Dermis blood vessel endothelial cell (primary cell): ENCODE measurements at regions not wholly inside any gene's neighbourhood (a gene's known extent, or its start where the extent isn't known, plus 50 kb on each side); places are given as distances from the start of the nearest gene placed in this dataset.

Experiments
- DNase-seq: peaks from one replicate; pipeline ENCODE4 v3.0.0; 2010

GRCh38 chr5:84599964-84600363 is 215.3 kb upstream of the EDIL3 start:
- no peak for DNase-seq

DNA sequence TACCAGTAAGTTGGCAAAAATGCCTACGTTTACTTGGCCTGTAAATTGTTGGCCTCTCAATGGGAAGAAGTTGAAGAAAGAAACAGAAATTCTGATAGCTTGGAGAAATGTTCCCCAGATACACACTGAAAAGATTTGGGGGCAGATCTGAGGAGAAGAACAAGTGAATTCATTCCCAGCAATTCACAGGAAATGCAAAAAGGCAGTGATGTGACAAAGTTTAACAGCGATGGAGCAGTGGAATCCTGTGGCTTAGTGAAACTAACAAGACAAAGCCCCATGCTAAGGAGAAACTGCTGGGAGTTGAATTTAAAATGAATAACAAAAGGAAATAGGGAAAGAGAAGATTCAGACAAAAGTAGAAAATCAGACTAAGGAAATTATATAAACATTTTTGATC is 213.2 kb upstream of the EDIL3 start:
- no peak for DNase-seq

- no peak for DNase-seq
Measured at GRCh38 chr5:84590629-84591028, 205.9 kb upstream of the EDIL3 start.

DNA sequence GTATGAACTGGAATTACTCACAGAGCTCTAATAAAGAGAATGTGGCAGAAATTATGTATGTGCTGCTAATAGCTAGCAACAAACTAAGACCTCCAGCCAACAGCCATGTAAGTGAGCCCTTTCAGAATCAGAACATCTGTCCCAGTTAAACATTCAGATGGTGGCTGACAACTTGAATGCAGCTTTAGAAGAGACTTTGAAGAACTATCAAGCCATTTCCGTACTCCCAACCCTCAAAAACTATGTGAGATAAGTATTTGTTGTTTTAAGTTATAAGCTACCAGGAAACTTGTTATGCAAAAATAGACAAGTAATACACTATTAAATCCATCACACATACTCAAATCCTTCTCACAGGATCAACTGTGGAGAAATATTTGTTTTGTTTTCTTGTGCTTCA is 205.2 kb upstream of the EDIL3 start:
- no peak for DNase-seq

GRCh38 chr5:84585218-84585617 is 200.5 kb upstream of the EDIL3 start:
- no peak for DNase-seq

- no peak for DNase-seq
Measured at GRCh38 chr5:84578226-84578625, 193.5 kb upstream of the EDIL3 start.

DNA sequence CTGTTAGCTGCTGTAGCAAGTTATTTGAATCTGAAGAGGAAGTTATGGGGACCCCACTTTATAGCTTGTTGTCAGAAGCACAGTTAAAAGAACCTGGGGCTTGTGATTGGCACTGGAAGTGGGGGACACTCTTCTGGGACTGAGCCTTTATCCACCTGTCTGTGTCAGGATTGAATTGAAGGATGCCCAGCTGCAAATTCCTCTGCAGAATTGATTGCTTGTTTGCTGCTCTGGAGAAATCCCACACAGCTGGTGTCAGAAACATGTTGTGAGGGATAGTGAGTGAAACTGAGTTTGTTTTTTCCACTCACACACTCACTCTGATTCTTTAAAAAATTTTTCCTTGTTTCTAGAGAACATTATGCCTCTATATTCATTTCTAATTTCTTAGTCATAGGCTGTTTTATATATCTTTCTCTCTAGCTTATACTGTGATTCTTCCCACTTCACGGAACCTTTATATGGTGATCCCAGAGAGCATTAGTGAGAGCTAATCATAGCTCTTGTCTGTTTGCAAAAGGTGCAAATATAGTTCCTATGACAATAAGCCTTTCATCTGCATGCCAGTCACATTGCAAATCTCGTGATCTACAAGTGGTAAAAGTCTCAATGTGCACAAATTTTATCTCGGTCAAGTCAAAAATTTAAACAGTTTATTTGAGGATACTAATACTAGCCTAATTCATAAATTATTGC is 188.5 kb upstream of the EDIL3 start:
- DNase-seq: no peak

GRCh38 chr5:84569307-84569706 is 184.6 kb upstream of the EDIL3 start:
- DNase-seq: no peak

GRCh38 chr5:84568171-84568570 is 183.5 kb upstream of the EDIL3 start:
- DNase-seq: no peak

- DNase-seq: no peak
Measured at GRCh38 chr5:84565866-84566265, 181.2 kb upstream of the EDIL3 start.

GRCh38 chr5:84564321-84565075 is 179.8 kb upstream of the EDIL3 start:
- DNase-seq: no peak

GRCh38 chr5:84550222-84550621 is 165.5 kb upstream of the EDIL3 start:
- DNase-seq: no peak

DNA sequence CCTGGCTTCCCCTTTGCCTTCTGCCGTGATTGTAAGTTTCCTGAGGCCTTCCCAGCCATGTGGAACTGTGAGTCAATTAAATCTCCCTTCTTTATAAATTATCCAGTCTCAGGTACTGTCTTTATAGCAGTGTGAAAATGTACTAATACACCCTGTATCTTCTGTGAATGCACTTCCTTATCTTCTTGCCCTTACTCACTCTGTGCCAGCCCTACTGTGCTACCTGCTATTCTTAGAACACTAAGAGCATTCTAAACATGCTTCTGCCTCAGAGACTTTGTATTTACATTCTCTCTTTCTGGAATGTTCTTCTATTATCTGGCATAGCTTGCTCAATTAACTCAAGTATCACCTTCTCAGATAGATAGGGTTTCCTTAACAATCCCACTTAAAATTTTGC is 164.4 kb upstream of the EDIL3 start:
- no peak for DNase-seq

DNA sequence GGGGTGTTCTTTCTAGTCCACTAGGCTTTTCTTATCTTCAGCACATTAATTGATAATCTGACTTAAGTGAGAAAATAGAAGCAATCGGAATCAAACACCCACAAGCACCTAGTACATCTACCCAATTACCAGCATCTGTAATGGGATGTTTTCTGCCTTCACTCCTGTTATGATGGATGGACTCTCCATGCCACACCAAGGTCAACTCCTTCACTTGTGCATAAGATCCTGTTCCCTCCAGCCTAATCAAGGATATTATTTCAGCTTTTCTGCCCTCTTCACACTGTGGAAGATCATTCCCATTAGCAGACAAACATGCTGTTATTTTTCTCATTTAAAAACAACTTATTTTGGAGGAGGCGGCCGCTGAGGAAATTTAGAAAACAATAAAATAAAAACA is 162.0 kb upstream of the EDIL3 start:
- no peak for DNase-seq

DNA sequence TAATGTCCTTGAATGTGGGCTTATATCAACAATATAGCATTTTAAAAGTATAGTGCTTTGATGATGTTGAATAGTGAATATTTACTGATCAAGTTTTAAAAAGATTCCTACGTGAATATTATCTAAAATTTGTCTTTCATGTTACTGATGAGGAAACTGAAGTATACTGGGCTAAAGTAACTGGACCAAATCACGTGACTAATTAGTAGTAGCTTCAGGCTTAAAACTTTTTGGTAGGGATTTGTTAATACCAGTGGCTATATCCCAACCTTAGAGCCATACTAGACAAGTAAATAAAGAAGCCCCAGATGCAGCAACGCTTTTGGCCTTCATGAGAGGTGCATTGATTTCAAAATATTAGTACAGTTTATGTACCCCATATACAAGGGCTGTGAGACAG is 152.1 kb upstream of the EDIL3 start:
- no peak for DNase-seq

- DNase-seq: no peak
Measured at GRCh38 chr5:84535281-84535680, 150.6 kb upstream of the EDIL3 start.

GRCh38 chr5:84524491-84524890 is 139.8 kb upstream of the EDIL3 start:
- no peak for DNase-seq

- DNase-seq: no peak
Measured at GRCh38 chr5:84518862-84519261, 134.2 kb upstream of the EDIL3 start.

DNA sequence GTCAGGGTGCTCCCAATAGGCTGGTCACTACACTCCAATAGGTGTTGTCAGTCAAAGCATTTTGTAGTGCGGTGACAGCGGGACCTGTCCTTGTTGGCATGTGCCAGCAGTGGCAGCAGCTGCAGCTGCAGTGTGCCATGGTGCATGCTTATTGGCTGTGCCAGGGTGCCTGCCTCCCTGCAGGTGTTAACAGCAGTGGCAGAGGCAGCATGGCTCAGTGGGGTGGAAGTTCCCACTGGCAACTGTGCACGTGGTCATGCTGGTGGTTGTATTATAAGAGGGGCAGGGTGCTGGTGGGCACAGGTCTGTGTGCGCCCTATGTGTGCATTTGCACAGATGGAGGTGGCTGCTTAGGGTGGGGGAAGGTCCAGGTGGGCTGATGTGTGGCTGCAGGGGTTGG is 133.7 kb upstream of the EDIL3 start:
- no peak for DNase-seq

DNA sequence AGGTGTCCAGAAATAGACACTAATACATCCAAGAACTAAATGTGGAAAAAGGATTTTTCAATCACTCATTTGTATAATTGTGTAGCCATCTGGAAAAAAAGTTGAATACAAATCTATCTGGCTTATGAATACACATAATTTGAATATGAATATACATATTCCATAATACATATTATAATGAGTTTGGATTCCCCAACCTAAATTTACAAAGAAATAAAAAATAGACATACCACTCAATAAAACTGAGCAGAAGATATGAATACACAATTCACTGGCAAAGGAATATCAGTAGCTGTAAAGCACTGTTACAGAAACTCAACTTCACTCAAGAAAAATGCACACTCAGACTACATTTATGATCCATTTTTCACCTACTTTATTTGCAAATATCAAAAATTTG is 121.9 kb upstream of the EDIL3 start:
- DNase-seq: no peak

- no peak for DNase-seq
Measured at GRCh38 chr5:84494453-84494852, 109.8 kb upstream of the EDIL3 start.

DNA sequence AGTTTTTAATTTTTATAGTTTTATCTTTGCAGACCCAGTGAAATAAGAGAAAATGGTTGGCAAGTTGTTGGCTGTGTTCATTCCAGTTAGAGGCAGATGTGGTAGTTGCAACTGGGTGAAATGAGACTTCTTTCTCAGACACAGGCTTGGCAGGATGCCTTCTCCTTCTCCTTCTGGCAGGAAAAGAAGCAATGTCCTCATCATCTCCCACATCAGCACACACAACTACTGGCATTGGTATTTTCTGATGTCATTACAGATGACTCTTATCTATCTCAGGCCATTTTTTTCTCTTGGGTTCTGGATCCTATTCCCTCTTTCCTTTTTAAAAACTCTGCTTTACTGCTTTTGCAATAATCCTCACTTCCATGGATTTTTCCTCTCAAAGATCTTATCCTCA is 103.3 kb upstream of the EDIL3 start:
- no peak for DNase-seq

- DNase-seq: no peak
Measured at GRCh38 chr5:84480873-84481637, 96.4 kb upstream of the EDIL3 start.

DNA sequence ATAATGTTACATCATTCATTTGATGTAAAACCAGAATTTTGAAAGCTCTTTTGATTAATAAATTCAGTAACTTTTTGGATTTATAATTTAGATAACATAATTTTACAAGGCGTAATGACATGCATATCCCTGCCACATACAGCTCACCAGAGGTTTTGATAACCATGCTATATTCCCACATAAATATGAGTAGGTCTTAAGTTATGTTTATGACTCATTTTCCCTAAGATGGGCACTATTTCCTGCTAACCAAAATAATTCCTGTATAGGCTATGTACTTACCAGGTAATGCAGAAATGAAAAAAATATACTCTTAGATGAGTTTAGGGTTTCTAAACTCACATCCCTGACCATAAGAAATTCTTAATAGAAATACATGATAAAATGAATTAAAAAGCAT is 93.9 kb upstream of the EDIL3 start:
- DNase-seq: no peak
